Gastroesophageal sphincter (tissue), 4 donors: ENCODE measurements at regions not wholly inside any gene's neighbourhood (a gene's known extent, or its start where the extent isn't known, plus 50 kb on each side); places are given as distances from the start of the nearest gene placed in this dataset.
"Not testable (repeated sequence)": the region's sequence is repeated elsewhere in the genome, so short reads cannot be mapped to it uniquely, and the experiment has no call there.

Experiments
- ATAC-seq: fragments of 150-250 bp; one replicate; pipeline ENCODE4 v1.9.1; 2016; ENCODE audit warnings: mild to moderate bottlenecking, moderate library complexity
- H3K27ac ChIP-seq, 4 donors: fragments of 200-600 bp; sonication (generic) in 3 of 4; 1 replicate in 3 of 4; 2 replicates in 1 of 4; pipeline ENCODE4 v1.5.1; 2016 to 2019
- H3K27me3 ChIP-seq: fragments of 200-600 bp; sonication (generic); one replicate; pipeline ENCODE4 v1.5.1; 2019
- H3K36me3 ChIP-seq, 2 donors: fragments of 200-600 bp; sonication (generic); one replicate each; pipeline ENCODE4 v1.5.1; 2019; ENCODE audit warnings: control low read depth in 1 of 2
- H3K4me1 ChIP-seq, 3 donors: fragments of 200-600 bp; sonication (generic); 1 replicate in 2 of 3; 2 replicates in 1 of 3; pipeline ENCODE4 v1.5.1; 2016 to 2019; ENCODE audit warnings: control low read depth in 2 of 3
- H3K4me3 ChIP-seq, 2 donors: fragments of 200-600 bp; sonication (generic); one replicate each; pipeline ENCODE4 v1.5.1; 2019; ENCODE audit warnings: mild to moderate bottlenecking in 1 of 2, moderate library complexity in 1 of 2
- H3K9me3 ChIP-seq, 3 donors: fragments of 200-600 bp; sonication (generic); one replicate each; pipeline ENCODE4 v1.5.1; 2017 to 2019; ENCODE audit warnings: control low read depth in 2 of 3
- WGBS, 2 donors: methylation state at CpG; one replicate each; pipeline ENCODE4 v1.1.5; 2018; ENCODE audit warnings: low coverage in 1 of 2; 5-methylcytosine and 5-hydroxymethylcytosine counted together

GRCh38 chr21:9791453-9791852 lies 729.9 kb upstream of the TPTE start:
- WGBS, 2 donors = 22 to 32% methylated on average over 2 of the region's 2 CpGs
- not testable (repeated sequence) for H3K4me3 ChIP-seq, H3K4me1 ChIP-seq, ATAC-seq, H3K9me3 ChIP-seq, H3K27ac ChIP-seq, H3K36me3 ChIP-seq
- H3K27me3 ChIP-seq = peaks cover 21% of the 10 kb centered on the region

- H3K27ac ChIP-seq, H3K9me3 ChIP-seq, H3K4me1 ChIP-seq, H3K4me3 ChIP-seq, H3K36me3 ChIP-seq, H3K27me3 ChIP-seq: not testable (repeated sequence)
- WGBS, 2 donors = 43% methylated on average over 4 of the region's 4 CpGs
- ATAC-seq = peak; percentile 27
Observed at GRCh38 chr21:9795291-9795690, 726.1 kb upstream of the TPTE start.

- H3K27me3 ChIP-seq, H3K27ac ChIP-seq, H3K36me3 ChIP-seq, H3K4me3 ChIP-seq, H3K4me1 ChIP-seq, ATAC-seq, H3K9me3 ChIP-seq: not testable (repeated sequence)
Observed at GRCh38 chr21:9796293-9796692, 725.1 kb upstream of the TPTE start.

GRCh38 chr21:9807675-9808074 lies 713.7 kb upstream of the TPTE start:
- not testable (repeated sequence) for ATAC-seq, H3K4me1 ChIP-seq, H3K9me3 ChIP-seq, H3K27ac ChIP-seq, H3K27me3 ChIP-seq, H3K36me3 ChIP-seq, H3K4me3 ChIP-seq
- 0% methylated on average over 1 of the region's 5 CpGs; no CpG with 5 or more reads in 1 of the 2 donors for WGBS, 2 donors

- H3K9me3 ChIP-seq, H3K4me1 ChIP-seq, H3K27me3 ChIP-seq, H3K27ac ChIP-seq, H3K4me3 ChIP-seq, ATAC-seq, H3K36me3 ChIP-seq: not testable (repeated sequence)
- no CpG with 5 or more reads among the region's 50 CpGs for WGBS, 2 donors
Observed at GRCh38 chr21:9811223-9812004, 710.0 kb upstream of the TPTE start.

- H3K9me3 ChIP-seq, ATAC-seq, H3K36me3 ChIP-seq, H3K4me1 ChIP-seq, H3K4me3 ChIP-seq, H3K27ac ChIP-seq, H3K27me3 ChIP-seq: not testable (repeated sequence)
- no CpG with 5 or more reads among the region's 35 CpGs for WGBS, 2 donors
Observed at GRCh38 chr21:9812507-9812906, 708.9 kb upstream of the TPTE start.

- WGBS, 2 donors = no CpG with 5 or more reads among the region's 57 CpGs
- H3K9me3 ChIP-seq, H3K36me3 ChIP-seq, H3K27ac ChIP-seq, ATAC-seq, H3K4me3 ChIP-seq, H3K27me3 ChIP-seq, H3K4me1 ChIP-seq: not testable (repeated sequence)
Observed at GRCh38 chr21:9813894-9814814, 707.2 kb upstream of the TPTE start.

- not testable (repeated sequence) for H3K36me3 ChIP-seq, ATAC-seq, H3K4me3 ChIP-seq, H3K27ac ChIP-seq, H3K27me3 ChIP-seq, H3K4me1 ChIP-seq, H3K9me3 ChIP-seq
- WGBS, 2 donors = no CpG with 5 or more reads among the region's 43 CpGs
Observed at GRCh38 chr21:9815181-9815789, 706.1 kb upstream of the TPTE start.

GRCh38 chr21:9816734-9817334 lies 704.5 kb upstream of the TPTE start:
- not testable (repeated sequence) for H3K36me3 ChIP-seq, H3K4me3 ChIP-seq, ATAC-seq, H3K27ac ChIP-seq, H3K27me3 ChIP-seq, H3K4me1 ChIP-seq, H3K9me3 ChIP-seq
- no CpG with 5 or more reads among the region's 38 CpGs for WGBS, 2 donors

GRCh38 chr21:9817841-9818441 lies 703.4 kb upstream of the TPTE start:
- H3K9me3 ChIP-seq, H3K4me3 ChIP-seq, H3K27me3 ChIP-seq, H3K4me1 ChIP-seq, H3K27ac ChIP-seq, ATAC-seq, H3K36me3 ChIP-seq: not testable (repeated sequence)
- WGBS, 2 donors = no CpG with 5 or more reads among the region's 43 CpGs

- not testable (repeated sequence) for H3K4me1 ChIP-seq, H3K27ac ChIP-seq, H3K27me3 ChIP-seq, H3K4me3 ChIP-seq, H3K9me3 ChIP-seq, H3K36me3 ChIP-seq, ATAC-seq
- WGBS, 2 donors = no CpG with 5 or more reads among the region's 37 CpGs
Observed at GRCh38 chr21:9819549-9820192, 701.7 kb upstream of the TPTE start.

GRCh38 chr21:9820579-9820978 lies 700.8 kb upstream of the TPTE start:
- ATAC-seq, H3K4me1 ChIP-seq, H3K9me3 ChIP-seq, H3K27ac ChIP-seq, H3K27me3 ChIP-seq, H3K4me3 ChIP-seq, H3K36me3 ChIP-seq: not testable (repeated sequence)
- WGBS, 2 donors = 71% methylated on average over 3 of the region's 20 CpGs; no CpG with 5 or more reads in 1 of the 2 donors
